ENCODE measurements at regions not wholly inside any gene's neighbourhood (a gene's known extent, or its start where the extent isn't known, plus 50 kb on each side); places are given as distances from the start of the nearest gene placed in this dataset.

- Mint-ChIP-seq H3K9me3 (no peaks in the 10 kb centered on the region), H3K4me1 (peaks cover 18% of the 10 kb centered on the region), H3K4me3 (no peak overlapping the region), H3K27ac (peak overlapping the region; percentile 64), H3K36me3 (ENCODE audit: low read depth) (no peaks in the 10 kb centered on the region), H3K27me3 (ENCODE audit: low read depth, poor library complexity) (no peaks in the 10 kb centered on the region)
- TF ChIP-seq, protein P1, sequence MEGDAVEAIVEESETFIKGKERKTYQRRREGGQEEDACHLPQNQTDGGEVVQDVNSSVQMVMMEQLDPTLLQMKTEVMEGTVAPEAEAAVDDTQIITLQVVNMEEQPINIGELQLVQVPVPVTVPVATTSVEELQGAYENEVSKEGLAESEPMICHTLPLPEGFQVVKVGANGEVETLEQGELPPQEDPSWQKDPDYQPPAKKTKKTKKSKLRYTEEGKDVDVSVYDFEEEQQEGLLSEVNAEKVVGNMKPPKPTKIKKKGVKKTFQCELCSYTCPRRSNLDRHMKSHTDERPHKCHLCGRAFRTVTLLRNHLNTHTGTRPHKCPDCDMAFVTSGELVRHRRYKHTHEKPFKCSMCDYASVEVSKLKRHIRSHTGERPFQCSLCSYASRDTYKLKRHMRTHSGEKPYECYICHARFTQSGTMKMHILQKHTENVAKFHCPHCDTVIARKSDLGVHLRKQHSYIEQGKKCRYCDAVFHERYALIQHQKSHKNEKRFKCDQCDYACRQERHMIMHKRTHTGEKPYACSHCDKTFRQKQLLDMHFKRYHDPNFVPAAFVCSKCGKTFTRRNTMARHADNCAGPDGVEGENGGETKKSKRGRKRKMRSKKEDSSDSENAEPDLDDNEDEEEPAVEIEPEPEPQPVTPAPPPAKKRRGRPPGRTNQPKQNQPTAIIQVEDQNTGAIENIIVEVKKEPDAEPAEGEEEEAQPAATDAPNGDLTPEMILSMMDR (IDR thresholded peaks at IDR 0.05) = no peak
- DNase-seq = no peak
These were observed 1434.7 kb upstream of the PRR20A start for GRCh38 chr13:55705971-55706370.

DNA sequence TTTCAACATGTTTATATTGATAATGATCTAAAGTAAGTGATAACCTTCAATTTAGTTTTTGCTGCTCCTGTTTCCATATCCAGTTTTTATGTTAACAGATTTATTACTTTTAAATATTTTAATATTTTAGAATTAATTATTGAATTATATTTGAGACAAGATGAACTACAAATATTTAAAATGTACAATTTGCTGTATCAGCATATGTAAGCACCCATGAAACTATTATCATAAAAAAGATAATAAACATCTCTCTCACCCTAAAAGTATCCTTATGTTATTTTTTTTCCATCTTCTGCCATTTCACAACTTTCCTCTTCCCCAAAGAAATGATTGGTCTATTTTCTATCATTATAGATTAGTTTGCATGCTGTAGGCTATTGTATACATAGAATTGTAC lies 1426.6 kb upstream of the PRR20A start:
- Mint-ChIP-seq H3K4me3 (no peak overlapping the region), H3K4me1 (no peaks in the 10 kb centered on the region), H3K27ac (no peak overlapping the region), H3K27me3 (ENCODE audit: low read depth, poor library complexity) (no peaks in the 10 kb centered on the region), H3K9me3 (peaks cover 33% of the 10 kb centered on the region), H3K36me3 (ENCODE audit: low read depth) (peaks cover 19% of the 10 kb centered on the region)
- TF ChIP-seq, protein P1 (IDR thresholded peaks at IDR 0.05) = no peak
- no peak for DNase-seq

DNA sequence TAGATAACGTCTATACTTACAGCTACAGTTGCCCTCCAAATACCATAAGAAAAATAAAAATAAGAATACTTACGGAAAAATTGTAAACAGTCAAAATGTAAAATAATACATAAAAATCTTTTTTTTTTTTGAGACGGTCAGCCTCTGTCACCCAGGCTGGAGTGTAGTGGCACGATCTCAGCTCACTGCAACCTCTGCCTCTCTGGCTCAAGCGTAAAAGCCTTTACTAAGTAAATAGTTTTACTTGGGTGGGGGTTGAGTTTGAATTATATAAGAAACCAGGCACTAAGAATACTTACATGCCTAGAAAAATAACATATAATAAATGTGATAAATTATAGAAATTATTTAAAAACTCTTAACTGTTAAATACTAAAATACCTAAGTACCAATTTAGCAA lies 1413.0 kb upstream of the PRR20A start:
- H3K36me3 Mint-ChIP-seq (ENCODE audit: low read depth) = no peaks in the 10 kb centered on the region
- H3K4me1 Mint-ChIP-seq = peaks cover 6% of the 10 kb centered on the region
- no peak overlapping the region for H3K4me3 Mint-ChIP-seq
- TF ChIP-seq, protein P1 (IDR thresholded peaks at IDR 0.05) = no peak
- DNase-seq = no peak
- no peaks in the 10 kb centered on the region for H3K9me3 Mint-ChIP-seq
- no peaks in the 10 kb centered on the region for H3K27me3 Mint-ChIP-seq (ENCODE audit: low read depth, poor library complexity)
- no peak overlapping the region for H3K27ac Mint-ChIP-seq

- no peak overlapping the region for H3K4me3 Mint-ChIP-seq
- H3K27ac Mint-ChIP-seq = no peak overlapping the region
- H3K9me3 Mint-ChIP-seq = no peaks in the 10 kb centered on the region
- TF ChIP-seq, protein P1 (IDR thresholded peaks at IDR 0.05) = no peak
- DNase-seq = no peak
- no peaks in the 10 kb centered on the region for H3K36me3 Mint-ChIP-seq (ENCODE audit: low read depth)
- H3K4me1 Mint-ChIP-seq = peaks cover 6% of the 10 kb centered on the region
- no peaks in the 10 kb centered on the region for H3K27me3 Mint-ChIP-seq (ENCODE audit: low read depth, poor library complexity)
These were observed 1412.5 kb upstream of the PRR20A start for GRCh38 chr13:55728247-55728646.

DNA sequence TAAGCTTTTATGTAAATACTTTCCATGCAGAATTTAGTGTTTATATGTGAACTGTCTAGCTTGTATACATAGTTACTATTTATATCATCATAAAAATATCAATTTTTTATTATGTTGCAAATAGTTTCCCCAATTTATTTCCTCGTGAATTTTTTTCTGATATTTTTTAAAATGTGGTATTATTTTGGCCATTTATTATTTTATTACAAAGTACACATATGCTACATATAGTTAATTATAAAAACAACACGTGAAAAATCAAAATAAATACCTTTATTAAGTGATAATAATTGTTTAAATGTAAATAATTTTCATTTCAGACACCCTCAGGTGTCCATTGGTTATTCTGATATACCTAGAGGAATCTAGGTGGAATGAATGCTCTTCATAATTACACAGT lies 1394.9 kb upstream of the PRR20A start:
- no peaks in the 10 kb centered on the region for H3K36me3 Mint-ChIP-seq (ENCODE audit: low read depth)
- H3K4me3 Mint-ChIP-seq = no peak overlapping the region

DNA sequence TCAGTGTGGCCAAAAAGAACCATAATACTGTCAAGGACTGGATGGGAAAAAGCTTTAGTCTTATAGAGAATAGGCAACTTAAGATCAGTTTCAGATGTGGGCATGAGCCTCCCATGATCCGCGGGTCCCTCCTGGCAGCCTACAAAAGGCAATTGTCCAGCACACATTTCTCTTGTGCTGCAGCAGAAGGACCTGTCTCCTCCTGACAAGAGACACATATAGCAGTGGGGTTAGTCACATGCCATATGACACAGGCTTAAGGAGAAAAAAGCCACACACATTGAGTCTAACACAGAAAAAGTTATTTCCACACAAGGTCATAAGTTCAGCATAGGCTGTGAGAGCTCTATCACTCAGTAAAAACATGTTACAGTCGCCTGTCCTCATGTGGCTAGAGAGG lies 1378.7 kb upstream of the PRR20A start:
- Mint-ChIP-seq H3K36me3 (ENCODE audit: low read depth) (no peaks in the 10 kb centered on the region), H3K27ac (no peak overlapping the region), H3K27me3 (ENCODE audit: low read depth, poor library complexity) (no peaks in the 10 kb centered on the region), H3K4me3 (no peak overlapping the region), H3K4me1 (no peaks in the 10 kb centered on the region), H3K9me3 (no peaks in the 10 kb centered on the region)
- TF ChIP-seq, protein P1 (IDR thresholded peaks at IDR 0.05) = no peak
- DNase-seq = no peak

More for the DNA sequence above, 1394.9 kb upstream of the PRR20A start:
- DNase-seq = no peak
- H3K9me3 Mint-ChIP-seq = no peaks in the 10 kb centered on the region
- H3K27ac Mint-ChIP-seq = no peak overlapping the region
- no peaks in the 10 kb centered on the region for H3K4me1 Mint-ChIP-seq
- TF ChIP-seq, protein P1 (IDR thresholded peaks at IDR 0.05) = no peak
- H3K27me3 Mint-ChIP-seq (ENCODE audit: low read depth, poor library complexity) = peaks cover 3% of the 10 kb centered on the region
